ENCODE measurements at regions not wholly inside any gene's neighbourhood (a gene's known extent, or its start where the extent isn't known, plus 50 kb on each side); places are given as distances from the start of the nearest gene placed in this dataset.

- H3K36me3 ChIP-seq (ENCODE audit: control insufficient read depth in 2 of 3, insufficient read depth in 3 of 3, low read length in 3 of 3), result no peaks in the 10 kb centered on the region
- no peak for FAIRE-seq
- no peak for TF ChIP-seq CTCF (IDR thresholded peaks at IDR 0.05; ENCODE audit: borderline replicate concordance, extremely low read depth, insufficient read depth)
These were observed 496.5 kb downstream of the VRK1 start for GRCh38 chr14:97293659-97294058.

GRCh38 chr14:97295108-97295710 is 498.0 kb downstream of the VRK1 start:
- DNase-seq (no peak), FAIRE-seq (no peak)
- Histone ChIP-seq H3K27ac (ENCODE audit: low read depth in 2 of 2, low read length in 2 of 2) (no peak overlapping the region), H3K36me3 (ENCODE audit: control insufficient read depth in 2 of 3, insufficient read depth in 3 of 3, low read length in 3 of 3) (no peaks in the 10 kb centered on the region), H3K9me3 (ENCODE audit: control insufficient read depth in 2 of 3, insufficient read depth in 1 of 3, low read length in 3 of 3) (no peaks in the 10 kb centered on the region), H3K4me3 (ENCODE audit: low read length in 3 of 3) (no peak overlapping the region), H3K4me1 (ENCODE audit: control insufficient read depth in 2 of 3, insufficient read depth in 2 of 3, low read depth in 1 of 3, low read length in 3 of 3) (no peaks in the 10 kb centered on the region), H3K27me3 (ENCODE audit: control insufficient read depth, insufficient read depth, low read length) (peaks cover 2% of the 10 kb centered on the region), H3K9ac (ENCODE audit: low read length in 3 of 3) (no peak overlapping the region)
- intact Hi-C loops (cut with DNase I), result no loop called here
- TF ChIP-seq CTCF (IDR thresholded peaks at IDR 0.05; ENCODE audit: borderline replicate concordance, extremely low read depth, insufficient read depth), result no peak

More at GRCh38 chr14:97293659-97294058, 496.5 kb downstream of the VRK1 start:
- Histone ChIP-seq H3K4me3 (ENCODE audit: low read length in 3 of 3) (no peak overlapping the region), H3K4me1 (ENCODE audit: control insufficient read depth in 2 of 3, insufficient read depth in 2 of 3, low read depth in 1 of 3, low read length in 3 of 3) (no peaks in the 10 kb centered on the region), H3K9me3 (ENCODE audit: control insufficient read depth in 2 of 3, insufficient read depth in 1 of 3, low read length in 3 of 3) (no peaks in the 10 kb centered on the region), H3K27me3 (ENCODE audit: control insufficient read depth, insufficient read depth, low read length) (peaks cover 2% of the 10 kb centered on the region), H3K27ac (ENCODE audit: low read depth in 2 of 2, low read length in 2 of 2) (no peak overlapping the region), H3K9ac (ENCODE audit: low read length in 3 of 3) (no peak overlapping the region)
- no peak for DNase-seq
- intact Hi-C loops (cut with DNase I), result no loop called here

GRCh38 chr14:97296176-97296575 is 499.0 kb downstream of the VRK1 start:
- no peaks in the 10 kb centered on the region for H3K9me3 ChIP-seq (ENCODE audit: control insufficient read depth in 2 of 3, insufficient read depth in 1 of 3, low read length in 3 of 3)
- no peaks in the 10 kb centered on the region for H3K36me3 ChIP-seq (ENCODE audit: control insufficient read depth in 2 of 3, insufficient read depth in 3 of 3, low read length in 3 of 3)
- DNase-seq, result no peak
- FAIRE-seq, result no peak
- no peak overlapping the region for H3K9ac ChIP-seq (ENCODE audit: low read length in 3 of 3)
- no peak for TF ChIP-seq CTCF (IDR thresholded peaks at IDR 0.05; ENCODE audit: borderline replicate concordance, extremely low read depth, insufficient read depth)
- H3K27me3 ChIP-seq (ENCODE audit: control insufficient read depth, insufficient read depth, low read length), result peaks cover 2% of the 10 kb centered on the region
- intact Hi-C loops (cut with DNase I), result no loop called here
- no peak overlapping the region for H3K4me3 ChIP-seq (ENCODE audit: low read length in 3 of 3)
- H3K27ac ChIP-seq (ENCODE audit: low read depth in 2 of 2, low read length in 2 of 2), result no peak overlapping the region
- H3K4me1 ChIP-seq (ENCODE audit: control insufficient read depth in 2 of 3, insufficient read depth in 2 of 3, low read depth in 1 of 3, low read length in 3 of 3), result no peaks in the 10 kb centered on the region

GRCh38 chr14:97297100-97297499 is 499.9 kb downstream of the VRK1 start:
- H3K9ac ChIP-seq (ENCODE audit: low read length in 3 of 3), result no peak overlapping the region
- no peak for TF ChIP-seq CTCF (IDR thresholded peaks at IDR 0.05; ENCODE audit: borderline replicate concordance, extremely low read depth, insufficient read depth)
- intact Hi-C loops (cut with DNase I), result no loop called here
- no peaks in the 10 kb centered on the region for H3K36me3 ChIP-seq (ENCODE audit: control insufficient read depth in 2 of 3, insufficient read depth in 3 of 3, low read length in 3 of 3)
- H3K9me3 ChIP-seq (ENCODE audit: control insufficient read depth in 2 of 3, insufficient read depth in 1 of 3, low read length in 3 of 3), result no peaks in the 10 kb centered on the region
- no peak overlapping the region for H3K27ac ChIP-seq (ENCODE audit: low read depth in 2 of 2, low read length in 2 of 2)
- no peak overlapping the region for H3K4me3 ChIP-seq (ENCODE audit: low read length in 3 of 3)
- H3K4me1 ChIP-seq (ENCODE audit: control insufficient read depth in 2 of 3, insufficient read depth in 2 of 3, low read depth in 1 of 3, low read length in 3 of 3), result no peaks in the 10 kb centered on the region
- FAIRE-seq (no peak), DNase-seq (peak in 2 of 5 donors; percentile 6 to 12)
- peaks cover 2% of the 10 kb centered on the region for H3K27me3 ChIP-seq (ENCODE audit: control insufficient read depth, insufficient read depth, low read length)

Data from kidney (tissue), 13 donors.